Mammary epithelial cell (primary cell): ENCODE measurements at regions not wholly inside any gene's neighbourhood (a gene's known extent, or its start where the extent isn't known, plus 50 kb on each side); places are given as distances from the start of the nearest gene placed in this dataset.

Experiments used
- CTCF ChIP-seq, 2 donors: IDR thresholded peaks in 1 of 2; conservative IDR thresholded peaks in 1 of 2; 2 replicates each; pipeline ENCODE4 v1.5.1; 2011 to 2012; ENCODE audit warnings: inconsistent platforms in 2 of 2, low read length in 2 of 2, mild to moderate bottlenecking in 2 of 2, control low read depth in 1 of 2, low read depth in 1 of 2; ENCODE audit not compliant: insufficient read depth in 1 of 2; ENCODE audit errors: extremely low read depth in 1 of 2
- EZH2 ChIP-seq: IDR thresholded peaks from 2 replicates; pipeline ENCODE4 v1.6.1; 2012; ENCODE audit warnings: low read length, inconsistent platforms, borderline replicate concordance

GRCh38 chr5:14958188-14958587 lies 86.6 kb upstream of the ANKH start:
- TF ChIP-seq CTCF (conservative IDR thresholded peaks at IDR 0.05 in 1 of 2, IDR thresholded peaks at IDR 0.05 in 1 of 2; ENCODE audit: extremely low read depth in 1 of 2, insufficient read depth in 1 of 2, low read depth in 1 of 2, low read length in 2 of 2) (no peak), EZH2 (no peak)
